C4-2B (cell line): ENCODE measurements at regions not wholly inside any gene's neighbourhood (a gene's known extent, or its start where the extent isn't known, plus 50 kb on each side); places are given as distances from the start of the nearest gene placed in this dataset.

Source experiments
- CTCF ChIP-seq: fragments of 450-650 bp; conservative IDR thresholded peaks from 2 replicates; pipeline ENCODE4 v1.5.1; 2017; ENCODE audit warnings: mild to moderate bottlenecking
- ZFX ChIP-seq: fragments of 450-650 bp; IDR thresholded peaks from 2 replicates; pipeline ENCODE4 v1.6.1; 2017

- no peak for TF ChIP-seq CTCF
- TF ChIP-seq ZFX: no peak
Observed at GRCh38 chr16:27699540-27699939, 149.6 kb downstream of the KATNIP start.
